Endothelial cell of umbilical vein (primary cell): ENCODE measurements at regions not wholly inside any gene's neighbourhood (a gene's known extent, or its start where the extent isn't known, plus 50 kb on each side); places are given as distances from the start of the nearest gene placed in this dataset.

ENCODE experiments used
- BruUV-seq: library from RNA; stranded (reverse); fragments of 400-500 nt; replicated peaks from 2 replicates; lab custom pipeline; 2021; lab: Mats Ljungman, UMichigan
- CTCF ChIA-PET: fragments of 300-600, 350-600 bp; sonication (Branson Sonifier 250); formaldehyde crosslinking; loops from one replicate; lab custom pipeline; 2021; ENCODE audit warnings: antibody characterized with exemption, inconsistent platforms; lab: Charles Lee
- POLR2A ChIA-PET: fragments of 300-600, 350-600 bp; sonication (Branson Sonifier 250); formaldehyde crosslinking; loops from one replicate; lab custom pipeline; 2021; ENCODE audit warnings: antibody characterized with exemption, inconsistent platforms; lab: Charles Lee
- DNase-seq: peaks from one replicate; pipeline ENCODE4 v3.0.0-alpha.2; 2011; ENCODE audit warnings: low read depth, low spot score
- FAIRE-seq: peaks from 2 replicates; lab custom pipeline; 2011; peaks lifted over from hg19 to GRCh38; lab: Jason Lieb, UNC
- H2AFZ ChIP-seq: 2 replicates; pipeline ENCODE4 v1.6.0; 2012; ENCODE audit warnings: low read depth, low read length, control low read depth, inconsistent platforms
- H3K27ac ChIP-seq: 2 replicates; pipeline ENCODE4 v1.5.1; 2011; ENCODE audit warnings: low read depth, mild to moderate bottlenecking, control low read depth, low read length, moderate library complexity; ENCODE audit not compliant: insufficient read depth
- H3K27me3 ChIP-seq, 2 experiments: 2 replicates each; pipeline versions ENCODE4 v1.6.0 to v1.6.1; 2011; ENCODE audit warnings: low read length in 2 of 2, mixed read lengths in 1 of 2; ENCODE audit not compliant: control insufficient read depth in 2 of 2, insufficient read depth in 2 of 2
- H3K36me3 ChIP-seq, 2 experiments: 2 replicates in 1 of 2; 3 replicates in 1 of 2; pipeline ENCODE4 v1.5.1; 2011; ENCODE audit warnings: low read length in 2 of 2, mild to moderate bottlenecking in 1 of 2, moderate library complexity in 1 of 2; ENCODE audit not compliant: control insufficient read depth in 2 of 2, insufficient read depth in 2 of 2; ENCODE audit errors: extremely low read depth in 1 of 2
- H3K4me1 ChIP-seq: 3 replicates; pipeline ENCODE4 v1.5.1; 2011; ENCODE audit warnings: mild to moderate bottlenecking, low read length; ENCODE audit not compliant: control insufficient read depth, insufficient read depth; ENCODE audit errors: extremely low read depth
- H3K4me2 ChIP-seq: 2 replicates; pipeline ENCODE4 v1.6.1; 2011; ENCODE audit warnings: low read length, control low read depth, mixed read lengths; ENCODE audit not compliant: insufficient read depth
- H3K4me3 ChIP-seq, 3 experiments: fragments of 200-600 bp in 1 of 3; sonication (generic), shearing (Covaris generic) in 1 of 3; replicated peaks in 1 of 3; 2 replicates each; pipeline ENCODE4 v1.5.1; 2011 to 2016; ENCODE audit warnings: control low read depth in 3 of 3, low read length in 3 of 3, mild to moderate bottlenecking in 2 of 3, inconsistent platforms in 1 of 3, low read depth in 1 of 3, moderate library complexity in 1 of 3; ENCODE audit not compliant: insufficient read depth in 1 of 3
- H3K79me2 ChIP-seq: 2 replicates; pipeline ENCODE4 v1.6.0; 2012; ENCODE audit warnings: low read length, inconsistent platforms; ENCODE audit not compliant: control insufficient read depth, insufficient read depth
- H3K9ac ChIP-seq: replicated peaks from 2 replicates; pipeline ENCODE3; 2011; ENCODE audit warnings: low read length, control low read depth; ENCODE audit not compliant: insufficient read depth; ENCODE audit errors: extremely low read depth
- H3K9me1 ChIP-seq: replicated peaks from 3 replicates; pipeline ENCODE4 v1.6.0; 2011; ENCODE audit warnings: mild to moderate bottlenecking, low read length; ENCODE audit not compliant: control insufficient read depth, insufficient read depth; ENCODE audit errors: extremely low read depth
- H3K9me3 ChIP-seq: replicated peaks from 2 replicates; pipeline ENCODE4 v1.5.1; 2012; ENCODE audit warnings: low read length, inconsistent platforms; ENCODE audit not compliant: control insufficient read depth, insufficient read depth
- H4K20me1 ChIP-seq: replicated peaks from 2 replicates; pipeline ENCODE3; 2011; ENCODE audit warnings: mild to moderate bottlenecking, low read length; ENCODE audit not compliant: control insufficient read depth, insufficient read depth; ENCODE audit errors: extremely low read depth
- EZH2 ChIP-seq: IDR thresholded peaks from 2 replicates; pipeline ENCODE4 v1.6.1; 2012; ENCODE audit warnings: borderline replicate concordance, low read depth, mild to moderate bottlenecking, moderate library complexity, low read length, inconsistent platforms; ENCODE audit not compliant: severe bottlenecking
- FOS ChIP-seq: IDR thresholded peaks from 2 replicates; pipeline ENCODE4 v1.6.1; 2011; ENCODE audit warnings: mild to moderate bottlenecking, low read length, moderate library complexity, borderline replicate concordance; ENCODE audit not compliant: insufficient read depth
- GATA2 ChIP-seq: IDR thresholded peaks from 2 replicates; pipeline ENCODE4 v1.7.0; 2011; ENCODE audit warnings: low read depth, mild to moderate bottlenecking, moderate library complexity, mixed read lengths, low read length; ENCODE audit not compliant: insufficient read length, insufficient read depth
- JUN ChIP-seq: IDR thresholded peaks from 2 replicates; pipeline ENCODE4 v1.6.1; 2011; ENCODE audit warnings: borderline replicate concordance, low read depth; ENCODE audit not compliant: insufficient read length, insufficient read depth
- MAX ChIP-seq: IDR thresholded peaks from 2 replicates; pipeline ENCODE4 v1.6.1; 2011; ENCODE audit not compliant: insufficient read depth, insufficient read length
- MYC ChIP-seq: IDR thresholded peaks from one replicate; pipeline ENCODE4 v1.6.1; 2011; ENCODE audit warnings: mild to moderate bottlenecking, low read depth, low read length
- POLR2A ChIP-seq: IDR thresholded peaks from 2 replicates; pipeline ENCODE4 v1.6.1; 2012; ENCODE audit warnings: low read depth, mild to moderate bottlenecking, control low read depth, low read length
- POLR2AphosphoS5 ChIP-seq: IDR thresholded peaks from 2 replicates; pipeline ENCODE4 v1.6.1; 2012; ENCODE audit warnings: low read depth, mild to moderate bottlenecking, control low read depth, low read length, moderate library complexity; ENCODE audit not compliant: insufficient read depth
- dilution Hi-C: fragments of 300-500 bp; cut with MboI; formaldehyde crosslinking; loops from one replicate; pipeline ENCODE4 v1.15.0; 2019; ENCODE audit warnings: low sequenced_read_pairs; ENCODE audit not compliant: extremely low pct_ligation_motif_present
- intact Hi-C: fragments of 100-400 bp; cut with micrococcal nuclease; formaldehyde crosslinking; loops from one replicate; pipeline ENCODE4 v1.10.0; 2022
- TF ChIP-seq, protein P1 (sequence below), 2 donors: IDR thresholded peaks; 1 replicate in 1 of 2; 2 replicates in 1 of 2; pipeline ENCODE4 v1.5.1; 2011; ENCODE audit warnings: low read length in 2 of 2, mild to moderate bottlenecking in 2 of 2, moderate library complexity in 2 of 2, control low read depth in 1 of 2, inconsistent platforms in 1 of 2, low read depth in 1 of 2; ENCODE audit not compliant: insufficient read depth in 1 of 2; ENCODE audit errors: extremely low read depth in 1 of 2

DNA sequence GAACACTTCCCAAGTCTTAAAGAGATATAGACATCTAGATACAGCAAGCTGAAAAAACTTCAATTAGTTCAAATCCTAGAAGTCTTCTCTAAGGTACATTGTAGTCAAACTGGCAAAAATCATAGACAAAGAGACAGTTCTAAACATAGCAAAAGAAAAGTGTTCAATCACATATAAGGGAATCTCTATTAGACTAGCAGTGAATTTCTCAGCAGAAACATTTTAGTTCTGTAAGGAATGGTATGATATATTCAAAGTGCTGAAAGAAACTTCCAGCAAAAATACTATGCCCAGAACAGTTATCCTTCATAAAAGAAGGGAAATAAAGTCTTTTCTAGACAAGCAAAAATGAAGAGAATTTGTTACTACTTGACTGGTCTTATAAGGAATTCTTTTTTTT, 186.3 kb upstream of the SYNCRIP start:
- H3K4me3 ChIP-seq = no peak overlapping the region
- dilution Hi-C loops (no loop called here), intact Hi-C loops (no loop called here)
- no peak for TF ChIP-seq GATA2
- TF ChIP-seq POLR2A = no peak
- no peak for TF ChIP-seq MYC
- no peak for TF ChIP-seq POLR2AphosphoS5
- no peak for TF ChIP-seq FOS
- no peak for TF ChIP-seq MAX
- TF ChIP-seq JUN = no peak
- TF ChIP-seq EZH2 = no peak
- TF ChIP-seq, protein P1, sequence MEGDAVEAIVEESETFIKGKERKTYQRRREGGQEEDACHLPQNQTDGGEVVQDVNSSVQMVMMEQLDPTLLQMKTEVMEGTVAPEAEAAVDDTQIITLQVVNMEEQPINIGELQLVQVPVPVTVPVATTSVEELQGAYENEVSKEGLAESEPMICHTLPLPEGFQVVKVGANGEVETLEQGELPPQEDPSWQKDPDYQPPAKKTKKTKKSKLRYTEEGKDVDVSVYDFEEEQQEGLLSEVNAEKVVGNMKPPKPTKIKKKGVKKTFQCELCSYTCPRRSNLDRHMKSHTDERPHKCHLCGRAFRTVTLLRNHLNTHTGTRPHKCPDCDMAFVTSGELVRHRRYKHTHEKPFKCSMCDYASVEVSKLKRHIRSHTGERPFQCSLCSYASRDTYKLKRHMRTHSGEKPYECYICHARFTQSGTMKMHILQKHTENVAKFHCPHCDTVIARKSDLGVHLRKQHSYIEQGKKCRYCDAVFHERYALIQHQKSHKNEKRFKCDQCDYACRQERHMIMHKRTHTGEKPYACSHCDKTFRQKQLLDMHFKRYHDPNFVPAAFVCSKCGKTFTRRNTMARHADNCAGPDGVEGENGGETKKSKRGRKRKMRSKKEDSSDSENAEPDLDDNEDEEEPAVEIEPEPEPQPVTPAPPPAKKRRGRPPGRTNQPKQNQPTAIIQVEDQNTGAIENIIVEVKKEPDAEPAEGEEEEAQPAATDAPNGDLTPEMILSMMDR (IDR thresholded peaks at IDR 0.05; ENCODE audit: extremely low read depth in 1 of 2, insufficient read depth in 1 of 2, low read depth in 1 of 2, low read length in 2 of 2) = no peak
- no peaks in the 10 kb centered on the region for H3K9me3 ChIP-seq
- FAIRE-seq (no peak), DNase-seq (no peak)
- H3K9me1 ChIP-seq = no peaks in the 10 kb centered on the region
- no peaks in the 10 kb centered on the region for H3K36me3 ChIP-seq
- no peak overlapping the region for H3K27ac ChIP-seq
- POLR2A ChIA-PET = no interaction called here
- CTCF ChIA-PET = no interaction called here
- H2AFZ ChIP-seq = no peak overlapping the region
- no peaks in the 10 kb centered on the region for H4K20me1 ChIP-seq
- no peak overlapping the region for H3K9ac ChIP-seq
- H3K27me3 ChIP-seq = no peaks in the 10 kb centered on the region
- no TSS peak for BruUV-seq
- H3K4me2 ChIP-seq = no peak overlapping the region
- H3K4me1 ChIP-seq = no peaks in the 10 kb centered on the region
- no peaks in the 10 kb centered on the region for H3K79me2 ChIP-seq
